ENCODE measurements at regions not wholly inside any gene's neighbourhood (a gene's known extent, or its start where the extent isn't known, plus 50 kb on each side); places are given as distances from the start of the nearest gene placed in this dataset.

DNA sequence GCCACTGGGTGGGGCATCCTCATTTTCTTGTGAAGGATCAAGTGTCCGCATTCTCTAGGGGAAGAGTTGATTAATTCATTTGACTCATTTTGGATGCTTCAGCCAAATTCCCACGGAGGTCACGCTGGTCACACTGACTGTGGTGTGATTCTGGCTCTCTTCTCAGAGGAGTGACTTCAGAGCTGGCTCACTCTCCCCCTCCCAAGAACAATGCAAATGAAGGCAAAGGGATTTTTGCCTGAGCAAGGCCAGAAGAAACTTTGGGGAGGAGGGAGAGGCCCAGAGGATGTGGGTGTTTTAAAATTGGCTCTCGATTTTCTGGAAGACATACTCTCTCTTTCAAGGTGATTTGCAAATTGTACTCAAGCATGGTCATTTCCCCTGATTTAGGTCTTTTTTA, 51.1 kb upstream of the LMO2 start (continued):
- TF ChIP-seq CBFB (IDR thresholded peaks at IDR 0.05; ENCODE audit: low read depth) (no peak), E2F8 (IDR thresholded peaks at IDR 0.05; ENCODE audit: low read depth, partially characterized antibody) (no peak), POU2F2 (IDR thresholded peaks at IDR 0.05; ENCODE audit: borderline replicate concordance, low read depth, low read length) (peak; percentile 77; the same call in 2 of the 3 replicates), NFYA (IDR thresholded peaks at IDR 0.05; ENCODE audit: borderline replicate concordance, low read depth, low read length) (no peak), SMC3 (IDR thresholded peaks at IDR 0.05; ENCODE audit: borderline replicate concordance, low read length) (no peak), RUNX3 (IDR thresholded peaks at IDR 0.05; ENCODE audit: low read length) (peak; percentile 72), ZBTB11 (CRISPR knock-in tag; IDR thresholded peaks at IDR 0.05) (no peak), NRF1 (conservative IDR thresholded peaks at IDR 0.05; ENCODE audit: low read depth, low read length) (no peak), PAX8 (IDR thresholded peaks at IDR 0.05) (no peak), CHD2 (IDR thresholded peaks at IDR 0.05; ENCODE audit: borderline replicate concordance, low read depth, low read length) (no peak), ASH2L (IDR thresholded peaks at IDR 0.05; ENCODE audit: borderline replicate concordance, low read depth) (no peak), SUPT20H (IDR thresholded peaks at IDR 0.05; ENCODE audit: borderline replicate concordance, control insufficient read depth, low read depth, low read length) (no peak), DPF2 (IDR thresholded peaks at IDR 0.05) (no peak), BACH1 (IDR thresholded peaks at IDR 0.05; ENCODE audit: borderline replicate concordance) (no peak), WRNIP1 (IDR thresholded peaks at IDR 0.05; ENCODE audit: borderline replicate concordance, low read depth, low read length) (no peak), RAD21 (IDR thresholded peaks at IDR 0.05; ENCODE audit: insufficient read depth, low read depth, low read length) (no peak), TCF7 (IDR thresholded peaks at IDR 0.05; ENCODE audit: borderline replicate concordance) (no peak), CEBPB (IDR thresholded peaks at IDR 0.05; ENCODE audit: borderline replicate concordance in 1 of 2, low read depth in 2 of 2, low read length in 2 of 2) (no peak), RAD51 (IDR thresholded peaks at IDR 0.05) (no peak), PAX5 (IDR thresholded peaks at IDR 0.05; ENCODE audit: borderline replicate concordance, low read depth, low read length) (0 out of 2 replicates have a peak, but pooled peaks have one; percentile 21), IKZF2 (IDR thresholded peaks at IDR 0.05) (0 out of 4 replicates have a peak, but pooled peaks have one; percentile 22 to 31), ZBED1 (IDR thresholded peaks at IDR 0.05; ENCODE audit: borderline replicate concordance) (no peak)
- TF ChIP-seq, protein P1, sequence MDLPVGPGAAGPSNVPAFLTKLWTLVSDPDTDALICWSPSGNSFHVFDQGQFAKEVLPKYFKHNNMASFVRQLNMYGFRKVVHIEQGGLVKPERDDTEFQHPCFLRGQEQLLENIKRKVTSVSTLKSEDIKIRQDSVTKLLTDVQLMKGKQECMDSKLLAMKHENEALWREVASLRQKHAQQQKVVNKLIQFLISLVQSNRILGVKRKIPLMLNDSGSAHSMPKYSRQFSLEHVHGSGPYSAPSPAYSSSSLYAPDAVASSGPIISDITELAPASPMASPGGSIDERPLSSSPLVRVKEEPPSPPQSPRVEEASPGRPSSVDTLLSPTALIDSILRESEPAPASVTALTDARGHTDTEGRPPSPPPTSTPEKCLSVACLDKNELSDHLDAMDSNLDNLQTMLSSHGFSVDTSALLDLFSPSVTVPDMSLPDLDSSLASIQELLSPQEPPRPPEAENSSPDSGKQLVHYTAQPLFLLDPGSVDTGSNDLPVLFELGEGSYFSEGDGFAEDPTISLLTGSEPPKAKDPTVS (IDR thresholded peaks at IDR 0.05; ENCODE audit: low read depth, low read length) = no peak
- TF ChIP-seq, protein P2, sequence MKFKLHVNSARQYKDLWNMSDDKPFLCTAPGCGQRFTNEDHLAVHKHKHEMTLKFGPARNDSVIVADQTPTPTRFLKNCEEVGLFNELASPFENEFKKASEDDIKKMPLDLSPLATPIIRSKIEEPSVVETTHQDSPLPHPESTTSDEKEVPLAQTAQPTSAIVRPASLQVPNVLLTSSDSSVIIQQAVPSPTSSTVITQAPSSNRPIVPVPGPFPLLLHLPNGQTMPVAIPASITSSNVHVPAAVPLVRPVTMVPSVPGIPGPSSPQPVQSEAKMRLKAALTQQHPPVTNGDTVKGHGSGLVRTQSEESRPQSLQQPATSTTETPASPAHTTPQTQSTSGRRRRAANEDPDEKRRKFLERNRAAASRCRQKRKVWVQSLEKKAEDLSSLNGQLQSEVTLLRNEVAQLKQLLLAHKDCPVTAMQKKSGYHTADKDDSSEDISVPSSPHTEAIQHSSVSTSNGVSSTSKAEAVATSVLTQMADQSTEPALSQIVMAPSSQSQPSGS (IDR thresholded peaks at IDR 0.05; ENCODE audit: low read length) = peak; percentile 46; the same call in 1 of the 2 replicates
